ENCODE measurements at regions not wholly inside any gene's neighbourhood (a gene's known extent, or its start where the extent isn't known, plus 50 kb on each side); places are given as distances from the start of the nearest gene placed in this dataset.

- no peak overlapping the region for H3K4me3 ChIP-seq (ENCODE audit: low read length)
- TF ChIP-seq CTCF (conservative IDR thresholded peaks at IDR 0.05; ENCODE audit: low read depth, low read length): no peak
- DNase-seq (ENCODE audit: low read depth): peak; percentile 44
Measured at GRCh38 chr5:89570557-89570956, 687.6 kb upstream of the MEF2C start.

- TF ChIP-seq CTCF (conservative IDR thresholded peaks at IDR 0.05; ENCODE audit: low read depth, low read length): no peak
- H3K4me3 ChIP-seq (ENCODE audit: low read length): no peak overlapping the region
- no peak for DNase-seq (ENCODE audit: low read depth)
Measured at GRCh38 chr5:89566340-89566739, 683.4 kb upstream of the MEF2C start.

GRCh38 chr5:89560696-89561095 is 677.7 kb upstream of the MEF2C start:
- H3K4me3 ChIP-seq (ENCODE audit: low read length): no peak overlapping the region
- no peak for DNase-seq (ENCODE audit: low read depth)
- TF ChIP-seq CTCF (conservative IDR thresholded peaks at IDR 0.05; ENCODE audit: low read depth, low read length): no peak

- H3K4me3 ChIP-seq (ENCODE audit: low read length): no peak overlapping the region
- no peak for TF ChIP-seq CTCF (conservative IDR thresholded peaks at IDR 0.05; ENCODE audit: low read depth, low read length)
- peak; percentile 35 for DNase-seq (ENCODE audit: low read depth)
Measured at GRCh38 chr5:89556215-89556913, 673.4 kb upstream of the MEF2C start.

GRCh38 chr5:89546657-89547056 is 663.7 kb upstream of the MEF2C start:
- DNase-seq (ENCODE audit: low read depth): no peak
- no peak overlapping the region for H3K4me3 ChIP-seq (ENCODE audit: low read length)
- no peak for TF ChIP-seq CTCF (conservative IDR thresholded peaks at IDR 0.05; ENCODE audit: low read depth, low read length)

GRCh38 chr5:89545626-89546025 is 662.6 kb upstream of the MEF2C start:
- no peak overlapping the region for H3K4me3 ChIP-seq (ENCODE audit: low read length)
- TF ChIP-seq CTCF (conservative IDR thresholded peaks at IDR 0.05; ENCODE audit: low read depth, low read length): no peak
- DNase-seq (ENCODE audit: low read depth): no peak

- TF ChIP-seq CTCF (conservative IDR thresholded peaks at IDR 0.05; ENCODE audit: low read depth, low read length): no peak
- no peak for DNase-seq (ENCODE audit: low read depth)
- H3K4me3 ChIP-seq (ENCODE audit: low read length): no peak overlapping the region
Measured at GRCh38 chr5:89545076-89545475, 662.1 kb upstream of the MEF2C start.

Measured in retinal pigment epithelial cell (primary cell).